Stomach (tissue), 8 donors: ENCODE measurements at regions not wholly inside any gene's neighbourhood (a gene's known extent, or its start where the extent isn't known, plus 50 kb on each side); places are given as distances from the start of the nearest gene placed in this dataset.

ENCODE experiments used
- DNase-seq, 2 donors: peaks; one replicate each; pipeline versions ENCODE4 v3.0.0 to v3.0.0-alpha.2; 2013 to 2019
- H3K27ac ChIP-seq, 5 donors: fragments of 200-600 bp in 4 of 5; sonication (generic) in 4 of 5; one replicate each; pipeline ENCODE4 v1.5.1; 2013 to 2019; ENCODE audit warnings: mild to moderate bottlenecking in 1 of 5, moderate library complexity in 1 of 5
- H3K27me3 ChIP-seq, 3 donors: fragments of 200-600 bp; sonication (generic); one replicate each; pipeline ENCODE4 v1.5.1; 2017 to 2019; ENCODE audit warnings: mixed run types in 1 of 3
- H3K36me3 ChIP-seq, 4 donors: fragments of 200-600 bp; sonication (generic); 1 replicate in 3 of 4; 2 replicates in 1 of 4; pipeline ENCODE4 v1.5.1; 2016 to 2019
- H3K4me1 ChIP-seq, 4 donors: fragments of 200-600 bp; sonication (generic); one replicate each; pipeline ENCODE4 v1.5.1; 2016 to 2019
- H3K4me3 ChIP-seq, 4 donors: fragments of 200-600 bp; sonication (generic) in 3 of 4; one replicate each; pipeline ENCODE4 v1.5.1; 2016 to 2019; ENCODE audit warnings: mild to moderate bottlenecking in 1 of 4
- H3K9me3 ChIP-seq, 4 donors: fragments of 200-600 bp; sonication (generic); one replicate each; pipeline ENCODE4 v1.5.1; 2016 to 2019
- CTCF ChIP-seq, 7 experiments: fragments of 450-650 bp in 4 of 7; fragments of 200-600 bp in 3 of 7; sonication (generic) in 3 of 7; IDR thresholded peaks; one replicate each; pipeline ENCODE4 v1.5.1; 2016 to 2019; ENCODE audit warnings: antibody characterized with exemption in 7 of 7, control low read depth in 2 of 7, mild to moderate bottlenecking in 1 of 7
- EP300 ChIP-seq: sonication (generic); formaldehyde crosslinking; IDR thresholded peaks from one replicate; pipeline ENCODE4 v1.6.1; 2017; ENCODE audit warnings: antibody characterized with exemption
- POLR2A ChIP-seq, 4 donors: fragments of 450-650 bp; IDR thresholded peaks; one replicate each; pipeline ENCODE4 v1.6.1; 2016; ENCODE audit warnings: antibody characterized with exemption in 4 of 4, control low read depth in 2 of 4, mild to moderate bottlenecking in 1 of 4, moderate library complexity in 1 of 4
- POLR2AphosphoS5 ChIP-seq, 3 donors: sonication (generic); formaldehyde crosslinking; IDR thresholded peaks; one replicate each; pipeline ENCODE4 v1.6.1; 2016; ENCODE audit warnings: antibody characterized with exemption in 3 of 3
- WGBS, 5 donors: extraction: QIAGEN DNeasy Blood & Tissue Kit in 3 of 5; methylation state at CpG; one replicate each; pipeline versions ENCODE4 v1.1.5 to v1.1.7; 2013 to 2018; 5-methylcytosine and 5-hydroxymethylcytosine counted together
- intact Hi-C: fragments of 100-400 bp; cut with DNase I; formaldehyde crosslinking; loops from one replicate; pipeline ENCODE4 v1.15.1; 2023; ENCODE audit warnings: low total_unique reads
- donor health status: healthy with polysubstance abuse.
- donor health status: Bipolar disorder and iron deficiency.
- donor health status: healthy.

GRCh38 chr1:58333511-58333910, 213.0 kb downstream of the OMA1 start:
- no peak for DNase-seq
- Histone ChIP-seq H3K36me3 (no peaks in the 10 kb centered on the region), H3K27ac (no peak overlapping the region), H3K9me3 (no peaks in the 10 kb centered on the region), H3K4me1 (no peaks in the 10 kb centered on the region), H3K4me3 (no peak overlapping the region), H3K27me3 (no peaks in the 10 kb centered on the region)
- TF ChIP-seq EP300 (no peak), POLR2A (IDR thresholded peaks at IDR 0.05) (no peak), CTCF (IDR thresholded peaks at IDR 0.05) (no peak), POLR2AphosphoS5 (IDR thresholded peaks at IDR 0.05) (no peak)
- intact Hi-C loops, result no loop called here
- 91 to 97% (median 91%) methylated on average over 1 of the region's 1 CpG for WGBS, 5 donors

GRCh38 chr1:58331156-58331555, 215.4 kb downstream of the OMA1 start:
- 84 to 100% (median 90%) methylated on average over 1 of the region's 1 CpG for WGBS, 5 donors
- intact Hi-C loops, result no loop called here
- H3K27me3 ChIP-seq, result no peaks in the 10 kb centered on the region
- no peaks in the 10 kb centered on the region for H3K36me3 ChIP-seq
- H3K4me1 ChIP-seq, result no peaks in the 10 kb centered on the region
- no peak overlapping the region for H3K4me3 ChIP-seq
- TF ChIP-seq POLR2AphosphoS5 (IDR thresholded peaks at IDR 0.05) (no peak), EP300 (no peak), CTCF (IDR thresholded peaks at IDR 0.05) (no peak), POLR2A (IDR thresholded peaks at IDR 0.05) (no peak)
- no peak overlapping the region for H3K27ac ChIP-seq
- DNase-seq, result no peak
- no peaks in the 10 kb centered on the region for H3K9me3 ChIP-seq

- peaks cover 4 to 13% (median 8%) of the 10 kb centered on the region in 4 donors for H3K9me3 ChIP-seq
- H3K27ac ChIP-seq, result no peak overlapping the region
- no peak for TF ChIP-seq POLR2AphosphoS5 (IDR thresholded peaks at IDR 0.05)
- no peak for TF ChIP-seq POLR2A (IDR thresholded peaks at IDR 0.05)
- TF ChIP-seq EP300, result no peak
- intact Hi-C loops, result no loop called here
- no peaks in the 10 kb centered on the region for H3K27me3 ChIP-seq
- DNase-seq, result peak in 1 of 2 donors; percentile 16
- H3K4me3 ChIP-seq, result no peak overlapping the region
- H3K36me3 ChIP-seq, result peaks cover 0 to 5% (median 0%) of the 10 kb centered on the region in 4 donors
- 25 to 52% (median 38%) methylated on average over 6 of the region's 6 CpGs for WGBS, 5 donors
- H3K4me1 ChIP-seq, result no peaks in the 10 kb centered on the region
Measured at GRCh38 chr1:58325866-58326265, 220.7 kb downstream of the OMA1 start.

- no peak overlapping the region for H3K4me3 ChIP-seq
- TF ChIP-seq POLR2A (IDR thresholded peaks at IDR 0.05) (no peak), EP300 (no peak), CTCF (IDR thresholded peaks at IDR 0.05) (no peak), POLR2AphosphoS5 (IDR thresholded peaks at IDR 0.05) (no peak)
- no peaks in the 10 kb centered on the region for H3K27me3 ChIP-seq
- H3K27ac ChIP-seq, result no peak overlapping the region
- intact Hi-C loops, result no loop called here
- no peaks in the 10 kb centered on the region for H3K4me1 ChIP-seq
- H3K36me3 ChIP-seq, result peaks cover 0 to 5% (median 0%) of the 10 kb centered on the region in 4 donors
- peak in 1 of 2 donors; percentile 14 for DNase-seq
- WGBS, 5 donors, result 64 to 78% (median 67%) methylated on average over 2 of the region's 2 CpGs
- peaks cover 4 to 14% (median 8%) of the 10 kb centered on the region in 4 donors for H3K9me3 ChIP-seq
Measured at GRCh38 chr1:58324558-58324957, 222.0 kb downstream of the OMA1 start.

GRCh38 chr1:58318157-58319005, 228.1 kb downstream of the OMA1 start:
- DNase-seq, result no peak
- 72 to 84% (median 75%) methylated on average over 6 of the region's 6 CpGs for WGBS, 5 donors
- no peak for TF ChIP-seq EP300
- TF ChIP-seq CTCF (IDR thresholded peaks at IDR 0.05), result no peak
- TF ChIP-seq POLR2AphosphoS5 (IDR thresholded peaks at IDR 0.05), result no peak
- TF ChIP-seq POLR2A (IDR thresholded peaks at IDR 0.05), result no peak
- Histone ChIP-seq H3K36me3 (peaks cover 0 to 5% (median 0%) of the 10 kb centered on the region in 4 donors), H3K27me3 (no peaks in the 10 kb centered on the region), H3K27ac (no peak overlapping the region), H3K9me3 (peaks cover 4 to 14% (median 8%) of the 10 kb centered on the region in 4 donors), H3K4me1 (peaks cover 0 to 5% (median 0%) of the 10 kb centered on the region in 4 donors), H3K4me3 (no peak overlapping the region)
- intact Hi-C loops, result no loop called here
